K562 (cell line): ENCODE measurements at regions not wholly inside any gene's neighbourhood (a gene's known extent, or its start where the extent isn't known, plus 50 kb on each side); places are given as distances from the start of the nearest gene placed in this dataset.

Experiments
- ATAC-seq: fragments of 200-7000 bp; cut with Tn5 transposase; 3 replicates; pipeline ENCODE4 v1.9.1; 2020; ENCODE audit warnings: moderate library complexity
- BruUV-seq: library from RNA; stranded (reverse); fragments of 400-500 nt; replicated peaks from 2 replicates; lab custom pipeline; 2021; lab: Mats Ljungman, UMichigan
- CTCF ChIA-PET: fragments of 300-600 bp; formaldehyde crosslinking; extraction: SDS; loops from one replicate; lab custom pipeline; 2021; ENCODE audit warnings: low intra/inter-chr PET ratio; lab: Yijun Ruan, JAX
- POLR2A ChIA-PET: fragments of 300-600, 350-650 bp; sonication (Branson Sonifier 250); formaldehyde crosslinking; extraction: SDS; loops from one replicate; lab custom pipeline; 2021; ENCODE audit warnings: antibody characterized with exemption, inconsistent platforms; lab: Yijun Ruan, JAX
- DNase-seq, 4 experiments: peaks; one replicate each; pipeline versions ENCODE4 v3.0.0 to v3.0.0-alpha.2; 2011 to 2018; ENCODE audit warnings: low spot score in 3 of 4, mixed read lengths in 3 of 4; ENCODE audit errors: extremely low read depth in 1 of 4
- FAIRE-seq: peaks from 2 replicates; lab custom pipeline; 2011; peaks lifted over from hg19 to GRCh38; lab: Jason Lieb, UNC
- H2AFZ ChIP-seq: 2 replicates; pipeline ENCODE4 v1.6.0; 2011; ENCODE audit warnings: low read depth, low read length, control low read depth, inconsistent platforms
- H3K27ac ChIP-seq: fragments of 200-600 bp; 3 replicates; pipeline ENCODE4 v1.8.0; 2011; ENCODE audit warnings: low read depth, mild to moderate bottlenecking, control low read depth, inconsistent platforms, low read length, moderate library complexity, mixed read lengths; ENCODE audit errors: extremely low read depth
- H3K27me3 ChIP-seq, 2 experiments: fragments of 300-600 bp in 1 of 2; 2 replicates in 1 of 2; 3 replicates in 1 of 2; pipeline versions ENCODE4 v1.6.0 to v1.8.0; 2011; ENCODE audit warnings: inconsistent platforms in 2 of 2, low read length in 2 of 2, mild to moderate bottlenecking in 1 of 2, mixed read lengths in 1 of 2, moderate library complexity in 1 of 2; ENCODE audit not compliant: control insufficient read depth in 2 of 2, insufficient read depth in 2 of 2
- H3K36me3 ChIP-seq: fragments of 300-600 bp; 3 replicates; pipeline ENCODE4 v1.8.0; 2011; ENCODE audit warnings: mild to moderate bottlenecking, low read length, inconsistent platforms; ENCODE audit not compliant: control insufficient read depth, insufficient read depth
- H3K4me1 ChIP-seq, 2 experiments: fragments of 200-600 bp in 1 of 2; replicated peaks in 1 of 2; 2 replicates in 1 of 2; 3 replicates in 1 of 2; pipeline versions ENCODE4 v1.5.1 to v1.8.0; 2011; ENCODE audit warnings: inconsistent platforms in 2 of 2, low read length in 2 of 2, mild to moderate bottlenecking in 1 of 2, mixed read lengths in 1 of 2, moderate library complexity in 1 of 2; ENCODE audit not compliant: control insufficient read depth in 2 of 2, insufficient read depth in 2 of 2
- H3K4me2 ChIP-seq: 2 replicates; pipeline ENCODE4 v1.6.1; 2011; ENCODE audit warnings: low read length, control low read depth, inconsistent platforms, mixed read lengths; ENCODE audit not compliant: insufficient read depth
- H3K4me3 ChIP-seq: fragments of 200-600 bp; sonication (generic), shearing (Covaris generic); 2 replicates; pipeline ENCODE4 v1.5.1; 2016; ENCODE audit warnings: control low read depth, inconsistent platforms
- H3K79me2 ChIP-seq: fragments of 200-600 bp; 3 replicates; pipeline ENCODE4 v1.8.0; 2011; ENCODE audit warnings: low read length, inconsistent platforms; ENCODE audit not compliant: control insufficient read depth, insufficient read depth
- H3K9ac ChIP-seq, 2 experiments: 2 replicates each; pipeline versions ENCODE4 v1.6.0 to v1.6.1; 2011; ENCODE audit warnings: low read depth in 2 of 2, low read length in 2 of 2, control low read depth in 1 of 2, inconsistent platforms in 1 of 2, mild to moderate bottlenecking in 1 of 2, mixed read lengths in 1 of 2; ENCODE audit not compliant: insufficient read depth in 1 of 2
- H3K9me1 ChIP-seq: one replicate; pipeline ENCODE4 v1.6.0; 2011; ENCODE audit warnings: inconsistent platforms, mild to moderate bottlenecking, low read length, moderate library complexity; ENCODE audit not compliant: control insufficient read depth, insufficient read depth
- H3K9me3 ChIP-seq: replicated peaks from 2 replicates; pipeline ENCODE4 v1.5.1; 2011; ENCODE audit warnings: low read depth, low read length, inconsistent platforms; ENCODE audit not compliant: control insufficient read depth, insufficient read depth
- H4K20me1 ChIP-seq: replicated peaks from 2 replicates; pipeline ENCODE4 v1.6.1; 2011; ENCODE audit warnings: low read length, inconsistent platforms, mixed read lengths; ENCODE audit not compliant: control insufficient read depth, insufficient read depth
- ARID2 ChIP-seq: fragments of 450-650 bp; IDR thresholded peaks from 2 replicates; pipeline ENCODE4 v1.6.1; 2017; ENCODE audit warnings: antibody characterized with exemption, mild to moderate bottlenecking
- CC2D1A ChIP-seq: fragments of 450-650 bp; IDR thresholded peaks from 2 replicates; pipeline ENCODE4 v1.6.1; 2017; ENCODE audit warnings: mild to moderate bottlenecking
- CEBPB ChIP-seq: fragments of 450-650 bp; IDR thresholded peaks from 2 replicates; pipeline ENCODE4 v1.6.1; 2016; ENCODE audit warnings: missing genetic modification characterization, missing compliant biosample characterization
- CEBPG ChIP-seq, 3 experiments: fragments of 200-800 bp in 1 of 3; sonication (Bioruptor generic) in 1 of 3; sonication (generic) in 1 of 3; formaldehyde crosslinking in 1 of 3; IDR thresholded peaks in 2 of 3; conservative IDR thresholded peaks in 1 of 3; 2 replicates each; pipeline versions ENCODE4 v1.6.1 to v1.8.0; 2016 to 2022; ENCODE audit warnings: missing compliant biosample characterization in 2 of 3, missing genetic modification characterization in 2 of 3, mild to moderate bottlenecking in 1 of 3, missing genetic modification reagents in 1 of 3
- CREBBP ChIP-seq: IDR thresholded peaks from one replicate; pipeline ENCODE4 v1.6.1; 2012; ENCODE audit warnings: low read depth, mild to moderate bottlenecking, control low read depth, inconsistent platforms, low read length
- CSDE1 ChIP-seq, 2 experiments: fragments of 450-650 bp; IDR thresholded peaks; 2 replicates each; pipeline ENCODE4 v1.6.1; 2016; ENCODE audit warnings: mild to moderate bottlenecking in 1 of 2
- KLF10 ChIP-seq: fragments of 250-450 bp; sonication (Bioruptor Pico); IDR thresholded peaks from 2 replicates; pipeline ENCODE4 v1.6.1; 2021; ENCODE audit warnings: matching md5 sums
- SNIP1 ChIP-seq: fragments of 450-650 bp; IDR thresholded peaks from 2 replicates; pipeline ENCODE4 v1.7.1; 2017; ENCODE audit warnings: low read depth, mild to moderate bottlenecking
- TRIM24 ChIP-seq, 2 experiments: fragments of 450-650 bp; IDR thresholded peaks; 2 replicates each; pipeline ENCODE4 v1.6.1; 2016
- ZNF316 ChIP-seq: fragments of 450-650 bp; IDR thresholded peaks from 2 replicates; pipeline ENCODE4 v1.6.1; 2016
- ZNF76 ChIP-seq: fragments of 250-450 bp; sonication (Bioruptor Pico); IDR thresholded peaks from 2 replicates; pipeline ENCODE4 v1.4.0; 2020; ENCODE audit warnings: mild to moderate bottlenecking, moderate library complexity, borderline replicate concordance
- WGBS: fragments of 100-300 bp; shearing (Covaris generic); methylation state at CpG from one replicate; pipeline ENCODE4 v1.1.6; 2016; ENCODE audit warnings: low coverage, mixed read lengths; ENCODE audit not compliant: insufficient coverage; ENCODE audit errors: missing lambda C conversion rate; 5-methylcytosine and 5-hydroxymethylcytosine counted together
- in situ Hi-C: fragments of 300-500 bp; cut with MboI; formaldehyde crosslinking; loops from 4 replicates; pipeline ENCODE4 v1.15.0; 2018; ENCODE audit warnings: inconsistent platforms, mixed read lengths
- intact Hi-C: fragments of 100-400 bp; cut with micrococcal nuclease; formaldehyde crosslinking; loops from 2 replicates; pipeline ENCODE4 v1.14.2; 2022
- TF ChIP-seq, protein P1 (sequence below): fragments of 450-650 bp; IDR thresholded peaks from 2 replicates; pipeline ENCODE4 v1.6.1; 2016; ENCODE audit warnings: missing biosample characterization, missing genetic modification characterization

DNA sequence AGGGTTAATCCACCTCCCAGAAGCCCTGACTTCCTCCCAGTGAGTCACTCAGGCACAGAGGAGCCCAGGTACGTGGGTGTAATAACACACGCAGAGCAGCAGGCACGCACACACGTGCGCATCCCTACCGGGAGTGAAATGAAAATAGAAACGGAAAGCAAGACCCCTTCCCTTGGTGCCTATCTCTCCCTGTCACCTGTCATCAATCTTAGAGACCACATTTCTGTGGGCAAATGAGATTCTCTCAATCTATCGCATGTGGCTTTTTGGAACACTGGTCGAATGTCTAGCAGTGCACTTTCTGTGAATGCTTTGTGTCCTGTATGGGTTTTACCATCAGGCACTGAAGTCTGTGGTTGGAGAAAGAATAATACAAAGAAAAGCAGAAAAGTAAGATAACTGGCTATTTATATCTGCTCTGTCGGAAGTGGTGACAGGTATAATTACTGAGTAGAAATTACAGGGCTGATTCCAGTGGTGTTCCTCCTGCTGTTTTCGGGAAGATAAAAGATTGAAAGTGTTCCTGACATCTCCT lies 137.7 kb upstream of the GRIA1 start:
- Histone ChIP-seq H3K4me1 (no peaks in the 10 kb centered on the region), H3K9ac (no peak overlapping the region), H4K20me1 (no peaks in the 10 kb centered on the region), H2AFZ (no peak overlapping the region), H3K4me2 (no peak overlapping the region), H3K79me2 (no peaks in the 10 kb centered on the region), H3K27me3 (no peaks in the 10 kb centered on the region), H3K4me3 (no peak overlapping the region), H3K27ac (no peak overlapping the region), H3K9me1 (no peaks in the 10 kb centered on the region)
- WGBS, result 0% methylated on average over 11 of the region's 11 CpGs
- DNase-seq (no peak), ATAC-seq (no peak)
- CTCF ChIA-PET, result no interaction called here
- in situ Hi-C loops, result no loop called here
- intact Hi-C loops, result no loop called here
- TF ChIP-seq KLF10 (CRISPR knock-in tag) (no peak), CC2D1A (no peak), SNIP1 (no peak), ARID2 (no peak), ZNF316 (no peak)
- TF ChIP-seq, all 486 proteins: peak for 0
- POLR2A ChIA-PET, result no interaction called here
- no peaks in the 10 kb centered on the region; the same call in 1 of the 2 replicates for H3K9me3 ChIP-seq
- no peak for FAIRE-seq
- no TSS peak for BruUV-seq
- no peaks in the 10 kb centered on the region for H3K36me3 ChIP-seq

DNA sequence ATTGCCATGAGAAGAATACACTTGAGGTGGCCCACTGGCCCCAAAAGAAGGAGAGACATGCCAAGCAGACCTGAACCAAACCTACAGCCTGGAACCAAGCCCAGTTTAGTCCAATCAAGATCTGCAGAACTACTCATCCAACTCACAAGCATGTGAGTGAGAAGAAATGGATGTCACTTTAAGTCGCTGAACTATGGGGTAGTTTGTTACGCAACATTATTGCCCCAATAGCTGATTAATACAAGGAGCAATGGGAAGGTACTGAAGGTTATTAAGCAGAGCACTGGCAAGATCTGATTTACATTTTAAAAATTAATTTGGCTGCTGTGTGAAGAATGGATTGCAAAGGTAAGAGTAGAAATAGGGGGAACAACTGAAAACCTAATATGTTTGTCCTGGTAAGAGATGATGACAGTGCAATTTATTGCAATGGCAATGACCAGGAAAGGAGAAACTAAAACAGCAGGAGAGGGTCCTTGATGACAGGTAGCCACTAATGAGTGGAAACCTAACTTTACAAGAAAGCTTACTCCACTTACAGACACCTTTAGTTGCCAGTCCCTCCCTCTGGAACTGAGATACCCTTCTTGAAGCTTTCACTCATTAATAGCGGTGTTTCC lies 132.9 kb upstream of the GRIA1 start:
- Histone ChIP-seq H3K79me2 (no peaks in the 10 kb centered on the region), H2AFZ (no peak overlapping the region), H3K9me3 (peaks cover 2% of the 10 kb centered on the region; the same call in 1 of the 2 replicates), H3K27me3 (no peaks in the 10 kb centered on the region), H3K36me3 (no peaks in the 10 kb centered on the region), H4K20me1 (no peaks in the 10 kb centered on the region), H3K4me1 (no peaks in the 10 kb centered on the region), H3K27ac (no peak overlapping the region), H3K4me3 (no peak overlapping the region), H3K9ac (no peak overlapping the region), H3K4me2 (no peak overlapping the region), H3K9me1 (no peaks in the 10 kb centered on the region)
- intact Hi-C loops, result no loop called here
- BruUV-seq, result no TSS peak
- no peak for FAIRE-seq
- POLR2A ChIA-PET, result no interaction called here
- WGBS, result 3% methylated on average over 3 of the region's 3 CpGs
- TF ChIP-seq TRIM24 (IDR thresholded peaks at IDR 0.05), result no peak
- TF ChIP-seq ZNF316, result 0 out of 2 replicates have a peak, but pooled peaks have one; percentile 9
- TF ChIP-seq, protein P1, sequence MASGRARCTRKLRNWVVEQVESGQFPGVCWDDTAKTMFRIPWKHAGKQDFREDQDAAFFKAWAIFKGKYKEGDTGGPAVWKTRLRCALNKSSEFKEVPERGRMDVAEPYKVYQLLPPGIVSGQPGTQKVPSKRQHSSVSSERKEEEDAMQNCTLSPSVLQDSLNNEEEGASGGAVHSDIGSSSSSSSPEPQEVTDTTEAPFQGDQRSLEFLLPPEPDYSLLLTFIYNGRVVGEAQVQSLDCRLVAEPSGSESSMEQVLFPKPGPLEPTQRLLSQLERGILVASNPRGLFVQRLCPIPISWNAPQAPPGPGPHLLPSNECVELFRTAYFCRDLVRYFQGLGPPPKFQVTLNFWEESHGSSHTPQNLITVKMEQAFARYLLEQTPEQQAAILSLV, result no peak
- TF ChIP-seq ZNF76, result no peak
- peak; percentile 26; the same call in 1 of the 2 replicates for TF ChIP-seq CEBPB (tag)
- TF ChIP-seq CEBPG (CRISPR knock-in tag; IDR thresholded peaks at IDR 0.05), result no peak
- peak in 1 of 2 experiments; percentile 42; a peak in 1 of 4 replicates for TF ChIP-seq CEBPG (tag; conservative IDR thresholded peaks at IDR 0.05 in 1 of 2, IDR thresholded peaks at IDR 0.05 in 1 of 2)
- TF ChIP-seq CREBBP, result no peak
- TF ChIP-seq CSDE1 (IDR thresholded peaks at IDR 0.05), result no peak
- in situ Hi-C loops, result no loop called here
- CTCF ChIA-PET, result no interaction called here
- ATAC-seq, result no peak
- DNase-seq, result no peak
